ENCODE measurements at regions not wholly inside any gene's neighbourhood (a gene's known extent, or its start where the extent isn't known, plus 50 kb on each side); places are given as distances from the start of the nearest gene placed in this dataset.

GRCh38 chr2:33782395-33783230 is 183.5 kb upstream of the FAM98A start:
- Mint-ChIP-seq H3K27ac (no peak overlapping the region), H3K36me3 (no peaks in the 10 kb centered on the region), H3K27me3 (peaks cover 5% of the 10 kb centered on the region in 2 donors), H3K4me1 (no peaks in the 10 kb centered on the region), H3K4me3 (no peak overlapping the region), H3K9me3 (no peaks in the 10 kb centered on the region)
- no peak overlapping the region for H3K27ac ChIP-seq (ENCODE audit: low read depth, low read length)
- no peaks in the 10 kb centered on the region for H3K9me3 ChIP-seq (ENCODE audit: control insufficient read depth in 1 of 2, low read length in 2 of 2)
- ChIA-PET CTCF (ENCODE audit: partially characterized antibody) (no interaction called here), POLR2A (ENCODE audit: partially characterized antibody) (no interaction called here)
- intact Hi-C loops (cut with micrococcal nuclease): no loop called here
- H3K36me3 ChIP-seq (ENCODE audit: insufficient read depth, low read length): no peaks in the 10 kb centered on the region
- no peak overlapping the region for H3K4me3 ChIP-seq (ENCODE audit: low read length in 2 of 2)
- DNase-seq: no peak
- no peaks in the 10 kb centered on the region for H3K27me3 ChIP-seq (ENCODE audit: insufficient read depth, low read length)
- no peaks in the 10 kb centered on the region for H3K4me1 ChIP-seq (ENCODE audit: insufficient read depth, low read length)

- H3K4me3 Mint-ChIP-seq: no peak overlapping the region
- H3K9me3 Mint-ChIP-seq: peaks cover 0 to 2% (median 0%) of the 10 kb centered on the region in 8 donors
- Histone ChIP-seq H3K4me3 (ENCODE audit: low read length in 2 of 2) (no peak overlapping the region), H3K36me3 (ENCODE audit: insufficient read depth, low read length) (no peaks in the 10 kb centered on the region), H3K9me3 (ENCODE audit: control insufficient read depth in 1 of 2, low read length in 2 of 2) (no peaks in the 10 kb centered on the region), H3K4me1 (ENCODE audit: insufficient read depth, low read length) (no peaks in the 10 kb centered on the region), H3K27me3 (ENCODE audit: insufficient read depth, low read length) (no peaks in the 10 kb centered on the region), H3K27ac (ENCODE audit: low read depth, low read length) (no peak overlapping the region)
- no peaks in the 10 kb centered on the region for H3K4me1 Mint-ChIP-seq
- intact Hi-C loops (cut with micrococcal nuclease): no loop called here
- no peak for DNase-seq
- no peaks in the 10 kb centered on the region for H3K36me3 Mint-ChIP-seq
- ChIA-PET POLR2A (ENCODE audit: partially characterized antibody) (no interaction called here), CTCF (ENCODE audit: partially characterized antibody) (no interaction called here)
- H3K27me3 Mint-ChIP-seq: peaks cover 2 to 5% of the 10 kb centered on the region in 2 donors
- no peak overlapping the region for H3K27ac Mint-ChIP-seq
Observed at GRCh38 chr2:33777786-33778185, 178.7 kb upstream of the FAM98A start.

GRCh38 chr2:33775306-33775705 is 176.2 kb upstream of the FAM98A start:
- Histone ChIP-seq H3K36me3 (ENCODE audit: insufficient read depth, low read length) (no peaks in the 10 kb centered on the region), H3K27ac (ENCODE audit: low read depth, low read length) (no peak overlapping the region), H3K9me3 (ENCODE audit: control insufficient read depth in 1 of 2, low read length in 2 of 2) (no peaks in the 10 kb centered on the region), H3K4me3 (ENCODE audit: low read length in 2 of 2) (no peak overlapping the region), H3K27me3 (ENCODE audit: insufficient read depth, low read length) (no peaks in the 10 kb centered on the region), H3K4me1 (ENCODE audit: insufficient read depth, low read length) (no peaks in the 10 kb centered on the region)
- Mint-ChIP-seq H3K27ac (no peak overlapping the region), H3K9me3 (peaks cover 0 to 2% (median 0%) of the 10 kb centered on the region in 8 donors), H3K27me3 (peaks cover 0 to 1% of the 10 kb centered on the region in 2 donors), H3K4me3 (no peak overlapping the region), H3K36me3 (no peaks in the 10 kb centered on the region), H3K4me1 (no peaks in the 10 kb centered on the region)
- ChIA-PET CTCF (ENCODE audit: partially characterized antibody) (no interaction called here), POLR2A (ENCODE audit: partially characterized antibody) (no interaction called here)
- no peak for DNase-seq
- intact Hi-C loops (cut with micrococcal nuclease): no loop called here

DNA sequence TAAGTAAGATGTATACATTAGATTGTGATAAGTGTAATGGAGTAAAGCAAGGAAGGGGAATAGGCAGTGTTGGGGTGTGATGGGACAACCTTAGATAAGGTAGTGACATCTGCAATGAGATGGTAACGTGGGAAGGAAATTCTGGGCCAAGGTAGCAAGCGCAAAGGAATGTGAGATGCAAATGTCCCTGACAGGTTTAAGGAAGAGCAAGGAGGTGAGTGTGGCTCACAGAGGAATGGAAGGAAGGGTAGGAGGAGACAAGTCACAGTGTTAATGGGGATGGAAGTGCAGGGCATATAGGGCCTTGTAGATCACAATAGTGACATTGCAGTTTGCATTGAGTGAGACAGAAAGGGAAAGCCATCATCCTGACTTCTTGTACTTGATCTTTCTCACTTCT is 170.9 kb upstream of the FAM98A start:
- Mint-ChIP-seq H3K27ac (no peak overlapping the region), H3K9me3 (peaks cover 0 to 1% (median 0%) of the 10 kb centered on the region in 8 donors), H3K27me3 (no peaks in the 10 kb centered on the region), H3K4me1 (no peaks in the 10 kb centered on the region), H3K4me3 (no peak overlapping the region), H3K36me3 (no peaks in the 10 kb centered on the region)
- ChIA-PET POLR2A (ENCODE audit: partially characterized antibody) (no interaction called here), CTCF (ENCODE audit: partially characterized antibody) (no interaction called here)
- no peak overlapping the region for H3K4me3 ChIP-seq (ENCODE audit: low read length in 2 of 2)
- H3K27me3 ChIP-seq (ENCODE audit: insufficient read depth, low read length): no peaks in the 10 kb centered on the region
- intact Hi-C loops (cut with micrococcal nuclease): no loop called here
- H3K9me3 ChIP-seq (ENCODE audit: control insufficient read depth in 1 of 2, low read length in 2 of 2): no peaks in the 10 kb centered on the region
- DNase-seq: no peak
- H3K36me3 ChIP-seq (ENCODE audit: insufficient read depth, low read length): no peaks in the 10 kb centered on the region
- no peaks in the 10 kb centered on the region for H3K4me1 ChIP-seq (ENCODE audit: insufficient read depth, low read length)
- no peak overlapping the region for H3K27ac ChIP-seq (ENCODE audit: low read depth, low read length)

DNA sequence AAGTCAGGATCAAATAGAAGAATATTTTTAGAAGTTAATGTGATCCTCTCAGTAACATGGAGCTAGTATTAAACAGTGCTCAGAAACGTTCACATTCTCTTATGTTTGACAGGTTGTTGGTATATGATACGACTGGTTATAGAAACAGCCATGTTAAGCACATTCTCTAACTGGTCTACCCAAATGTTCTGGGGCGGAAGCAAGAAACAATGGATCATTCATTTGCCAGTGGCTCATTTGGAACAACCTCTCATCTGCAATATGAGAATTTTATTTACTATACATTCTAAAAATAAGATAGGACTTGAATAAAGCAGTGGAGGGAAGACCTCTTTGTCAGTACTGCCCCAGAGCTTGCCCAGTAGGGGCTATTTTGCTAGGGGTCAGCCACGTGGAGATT is 167.1 kb upstream of the FAM98A start:
- Histone ChIP-seq H3K27ac (ENCODE audit: low read depth, low read length) (no peak overlapping the region), H3K4me1 (ENCODE audit: insufficient read depth, low read length) (no peaks in the 10 kb centered on the region)
- no peaks in the 10 kb centered on the region for H3K4me1 Mint-ChIP-seq

DNA sequence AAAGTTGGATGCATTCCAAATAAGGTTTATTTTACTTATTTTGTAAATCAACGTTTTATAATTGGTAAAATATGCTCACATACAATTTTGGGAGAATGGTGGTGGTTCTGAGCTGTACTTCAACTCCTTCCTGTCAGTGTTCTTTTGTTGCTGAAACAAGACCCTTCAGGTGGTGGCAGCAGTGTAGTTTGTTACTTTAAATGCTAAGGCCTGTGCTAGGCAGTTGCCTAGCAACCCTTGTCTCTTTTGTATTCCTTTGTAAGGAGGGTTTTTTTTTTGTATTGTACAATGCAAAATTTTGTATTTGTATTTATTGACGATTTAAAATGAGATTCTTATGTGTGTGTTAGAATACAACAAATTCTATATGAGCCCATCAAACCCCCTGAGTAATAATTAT is 166.0 kb upstream of the FAM98A start:
- Mint-ChIP-seq H3K4me1 (no peaks in the 10 kb centered on the region), H3K4me3 (no peak overlapping the region), H3K27ac (no peak overlapping the region), H3K9me3 (peaks cover 0 to 4% (median 0%) of the 10 kb centered on the region in 8 donors), H3K36me3 (no peaks in the 10 kb centered on the region), H3K27me3 (no peaks in the 10 kb centered on the region)
- H3K4me1 ChIP-seq (ENCODE audit: insufficient read depth, low read length): no peaks in the 10 kb centered on the region
- no peaks in the 10 kb centered on the region for H3K36me3 ChIP-seq (ENCODE audit: insufficient read depth, low read length)
- DNase-seq: no peak
- no peaks in the 10 kb centered on the region for H3K9me3 ChIP-seq (ENCODE audit: control insufficient read depth in 1 of 2, low read length in 2 of 2)
- H3K4me3 ChIP-seq (ENCODE audit: low read length in 2 of 2): no peak overlapping the region
- intact Hi-C loops (cut with micrococcal nuclease): no loop called here
- no peaks in the 10 kb centered on the region for H3K27me3 ChIP-seq (ENCODE audit: insufficient read depth, low read length)
- ChIA-PET CTCF (ENCODE audit: partially characterized antibody) (no interaction called here), POLR2A (ENCODE audit: partially characterized antibody) (no interaction called here)
- H3K27ac ChIP-seq (ENCODE audit: low read depth, low read length): no peak overlapping the region

More for the DNA sequence above, 167.1 kb upstream of the FAM98A start:
- Histone ChIP-seq H3K9me3 (ENCODE audit: control insufficient read depth in 1 of 2, low read length in 2 of 2) (no peaks in the 10 kb centered on the region), H3K27me3 (ENCODE audit: insufficient read depth, low read length) (no peaks in the 10 kb centered on the region), H3K36me3 (ENCODE audit: insufficient read depth, low read length) (no peaks in the 10 kb centered on the region), H3K4me3 (ENCODE audit: low read length in 2 of 2) (no peak overlapping the region)
- Mint-ChIP-seq H3K9me3 (peaks cover 0 to 2% (median 0%) of the 10 kb centered on the region in 8 donors), H3K36me3 (no peaks in the 10 kb centered on the region), H3K27ac (no peak overlapping the region), H3K27me3 (no peaks in the 10 kb centered on the region), H3K4me3 (no peak overlapping the region)
- ChIA-PET CTCF (ENCODE audit: partially characterized antibody) (no interaction called here), POLR2A (ENCODE audit: partially characterized antibody) (no interaction called here)
- no peak for DNase-seq
- intact Hi-C loops (cut with micrococcal nuclease): no loop called here

DNA sequence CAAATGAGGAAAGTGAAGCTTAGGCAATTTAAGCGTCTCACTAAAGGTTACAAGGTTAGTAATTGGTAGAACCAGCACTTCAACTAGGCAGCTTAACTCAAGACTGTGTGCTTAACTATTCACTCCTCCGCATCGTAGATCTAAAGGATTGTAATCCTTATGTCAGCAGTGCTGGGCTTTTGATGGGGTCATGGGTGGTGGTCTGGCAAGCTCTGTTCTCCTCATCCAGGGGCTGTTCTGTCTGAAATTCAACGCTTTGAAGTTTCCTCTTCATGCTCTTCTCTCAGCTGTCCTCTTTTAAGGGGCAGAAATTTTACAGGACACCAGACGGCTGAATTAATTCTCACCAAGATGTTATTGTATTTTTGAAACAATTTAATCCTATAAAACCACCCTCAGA is 165.5 kb upstream of the FAM98A start:
- no peaks in the 10 kb centered on the region for H3K4me1 Mint-ChIP-seq
- H3K4me3 Mint-ChIP-seq: no peak overlapping the region
- Histone ChIP-seq H3K36me3 (ENCODE audit: insufficient read depth, low read length) (no peaks in the 10 kb centered on the region), H3K27ac (ENCODE audit: low read depth, low read length) (no peak overlapping the region), H3K4me1 (ENCODE audit: insufficient read depth, low read length) (no peaks in the 10 kb centered on the region), H3K9me3 (ENCODE audit: control insufficient read depth in 1 of 2, low read length in 2 of 2) (no peaks in the 10 kb centered on the region), H3K27me3 (ENCODE audit: insufficient read depth, low read length) (no peaks in the 10 kb centered on the region), H3K4me3 (ENCODE audit: low read length in 2 of 2) (no peak overlapping the region)
- ChIA-PET POLR2A (ENCODE audit: partially characterized antibody) (no interaction called here), CTCF (ENCODE audit: partially characterized antibody) (no interaction called here)
- H3K27me3 Mint-ChIP-seq: no peaks in the 10 kb centered on the region
- no peak overlapping the region for H3K27ac Mint-ChIP-seq
- DNase-seq: no peak
- H3K36me3 Mint-ChIP-seq: no peaks in the 10 kb centered on the region
- intact Hi-C loops (cut with micrococcal nuclease): no loop called here
- peaks cover 0 to 5% (median 0%) of the 10 kb centered on the region in 8 donors for H3K9me3 Mint-ChIP-seq

Measured in CD4-positive, alpha-beta memory T cell (primary cell).